GM13977 (cell line): ENCODE measurements at regions not wholly inside any gene's neighbourhood (a gene's known extent, or its start where the extent isn't known, plus 50 kb on each side); places are given as distances from the start of the nearest gene placed in this dataset.

Experiments
- DNase-seq: peaks from one replicate; pipeline ENCODE4 v3.0.0; 2012; ENCODE audit warnings: low spot score
- in situ Hi-C: fragments of 300-500 bp; cut with MboI; formaldehyde crosslinking; loops from one replicate; pipeline ENCODE4 v1.12.0; 2022; ENCODE audit warnings: low sequenced_read_pairs, low pct_unique_long_range_greater_than_20kb, mixed read lengths, inconsistent platforms; ENCODE audit not compliant: unreplicated experiment
- TF ChIP-seq, protein P1 (sequence below): IDR thresholded peaks from 2 replicates; pipeline ENCODE4 v1.5.1; 2012; ENCODE audit warnings: mild to moderate bottlenecking, control low read depth; ENCODE audit not compliant: insufficient read depth; ENCODE audit errors: extremely low read depth, missing control alignments

DNA sequence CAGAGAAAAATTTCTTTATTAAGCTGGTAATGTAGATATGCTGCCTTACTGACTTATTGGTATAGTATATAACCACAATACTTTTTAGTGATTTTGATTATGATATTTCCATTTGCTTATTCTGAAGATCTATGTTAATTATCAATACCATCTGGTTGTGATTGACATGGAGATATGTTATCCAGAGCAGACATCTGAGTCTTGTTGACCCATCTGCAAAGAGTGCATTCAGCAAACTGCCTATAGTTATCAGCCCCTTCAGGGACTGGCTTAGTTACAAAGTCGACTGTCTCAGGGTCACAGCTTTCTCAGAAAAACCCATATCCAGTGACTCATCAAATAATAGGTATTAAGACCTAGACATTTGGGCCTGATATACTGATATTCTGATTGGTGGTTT, 475.7 kb downstream of the DSC3 start:
- in situ Hi-C loops: no loop called here
- TF ChIP-seq, protein P1, sequence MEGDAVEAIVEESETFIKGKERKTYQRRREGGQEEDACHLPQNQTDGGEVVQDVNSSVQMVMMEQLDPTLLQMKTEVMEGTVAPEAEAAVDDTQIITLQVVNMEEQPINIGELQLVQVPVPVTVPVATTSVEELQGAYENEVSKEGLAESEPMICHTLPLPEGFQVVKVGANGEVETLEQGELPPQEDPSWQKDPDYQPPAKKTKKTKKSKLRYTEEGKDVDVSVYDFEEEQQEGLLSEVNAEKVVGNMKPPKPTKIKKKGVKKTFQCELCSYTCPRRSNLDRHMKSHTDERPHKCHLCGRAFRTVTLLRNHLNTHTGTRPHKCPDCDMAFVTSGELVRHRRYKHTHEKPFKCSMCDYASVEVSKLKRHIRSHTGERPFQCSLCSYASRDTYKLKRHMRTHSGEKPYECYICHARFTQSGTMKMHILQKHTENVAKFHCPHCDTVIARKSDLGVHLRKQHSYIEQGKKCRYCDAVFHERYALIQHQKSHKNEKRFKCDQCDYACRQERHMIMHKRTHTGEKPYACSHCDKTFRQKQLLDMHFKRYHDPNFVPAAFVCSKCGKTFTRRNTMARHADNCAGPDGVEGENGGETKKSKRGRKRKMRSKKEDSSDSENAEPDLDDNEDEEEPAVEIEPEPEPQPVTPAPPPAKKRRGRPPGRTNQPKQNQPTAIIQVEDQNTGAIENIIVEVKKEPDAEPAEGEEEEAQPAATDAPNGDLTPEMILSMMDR: no peak
- no peak for DNase-seq

DNA sequence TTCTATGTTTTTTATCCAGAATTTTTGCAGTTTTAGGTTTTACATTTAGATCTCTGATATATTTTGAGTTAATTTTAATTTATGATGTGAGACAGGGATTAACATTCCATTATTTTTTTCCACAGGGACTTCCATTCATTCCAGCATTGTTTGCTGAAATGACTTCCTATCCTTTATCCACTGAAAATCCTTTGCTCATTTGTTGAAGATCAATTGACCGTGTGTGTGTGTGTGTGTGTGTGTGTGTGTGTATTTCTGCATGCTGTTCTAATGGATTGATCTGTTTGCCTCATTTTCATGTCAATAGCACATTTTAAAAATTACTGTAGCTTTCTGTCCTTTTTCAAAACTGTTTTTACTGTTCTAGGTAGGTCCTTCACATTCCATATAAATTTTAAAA, 480.3 kb downstream of the DSC3 start:
- in situ Hi-C loops: no loop called here
- TF ChIP-seq, protein P1: no peak
- DNase-seq: no peak

DNA sequence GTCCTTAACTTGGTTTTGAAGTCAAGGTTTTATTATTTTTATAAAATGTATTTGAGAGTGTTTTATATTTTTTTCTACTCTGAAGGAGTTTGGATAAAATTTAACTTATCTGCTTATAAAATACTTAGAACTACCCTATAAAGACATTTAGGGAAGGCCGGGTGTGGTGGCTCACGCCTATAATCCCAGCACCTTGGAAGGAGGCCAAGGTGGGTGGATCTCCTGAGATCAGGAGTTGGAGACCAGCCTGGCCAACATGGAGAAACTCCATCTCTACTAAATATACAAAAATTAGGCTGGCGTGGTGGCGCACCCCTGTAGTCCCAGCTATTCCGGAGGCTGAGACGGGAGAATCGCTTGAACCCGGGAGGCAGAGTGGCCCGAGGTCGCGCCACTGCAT, 486.4 kb downstream of the DSC3 start:
- TF ChIP-seq, protein P1: no peak
- in situ Hi-C loops: no loop called here
- no peak for DNase-seq

DNA sequence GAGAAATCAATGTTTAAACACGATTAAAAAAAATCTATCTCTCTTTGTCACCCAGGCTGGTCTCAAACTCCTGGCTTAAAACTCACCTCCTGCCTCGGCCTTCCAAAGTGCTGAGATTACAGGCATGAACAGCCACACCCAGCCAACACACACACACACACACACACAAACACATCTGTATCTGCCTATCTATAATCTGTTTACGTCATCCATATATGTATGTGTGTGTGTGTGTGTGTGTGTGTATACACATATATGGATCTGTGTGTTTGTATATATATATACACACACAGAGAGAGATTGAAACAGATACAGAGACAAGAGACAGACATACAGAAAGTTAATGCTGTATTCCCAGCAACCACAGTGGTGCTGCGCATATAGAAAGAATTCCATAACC, 497.1 kb downstream of the DSC3 start:
- TF ChIP-seq, protein P1: no peak
- no peak for DNase-seq
- in situ Hi-C loops: no loop called here

DNA sequence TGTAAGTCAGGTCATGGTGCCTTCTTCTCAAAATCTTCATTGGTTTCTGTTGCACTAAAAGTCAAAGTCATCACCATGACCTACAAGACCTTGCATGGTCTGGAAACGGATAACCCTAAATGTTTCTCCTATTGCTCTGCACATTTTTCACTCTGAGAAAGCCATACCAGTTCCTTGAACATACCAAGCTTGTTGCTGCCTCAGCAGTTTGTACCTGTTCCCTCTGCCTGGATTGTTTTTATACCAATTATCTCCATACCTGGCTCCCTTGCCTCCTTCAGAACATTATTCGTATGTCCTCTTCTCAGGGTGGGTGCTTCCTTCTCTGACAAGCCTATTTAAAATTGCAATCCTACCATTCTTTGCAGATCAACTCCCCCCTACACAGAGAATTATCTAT, 498.4 kb downstream of the DSC3 start:
- in situ Hi-C loops: no loop called here
- TF ChIP-seq, protein P1: no peak
- no peak for DNase-seq

DNA sequence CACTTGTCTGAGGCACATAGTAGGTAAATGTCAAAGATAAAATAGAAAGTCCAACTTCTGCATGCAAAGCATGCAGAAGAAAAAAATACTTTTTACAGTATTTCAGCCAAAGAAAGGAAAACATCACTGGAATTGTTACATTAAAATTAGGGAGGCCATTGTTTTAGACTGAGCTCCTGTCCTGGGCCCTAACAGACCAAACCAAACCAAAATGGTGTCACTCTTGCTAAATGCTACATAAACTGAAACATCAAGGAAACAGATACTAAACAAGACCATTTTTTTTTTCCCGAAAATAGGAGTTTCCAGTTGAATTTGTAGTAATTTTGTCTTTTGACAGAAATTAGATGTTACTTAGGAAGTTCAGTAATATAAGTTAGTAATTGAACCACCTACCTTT, 508.8 kb downstream of the DSC3 start:
- no peak for DNase-seq
- in situ Hi-C loops: no loop called here
- TF ChIP-seq, protein P1: no peak

DNA sequence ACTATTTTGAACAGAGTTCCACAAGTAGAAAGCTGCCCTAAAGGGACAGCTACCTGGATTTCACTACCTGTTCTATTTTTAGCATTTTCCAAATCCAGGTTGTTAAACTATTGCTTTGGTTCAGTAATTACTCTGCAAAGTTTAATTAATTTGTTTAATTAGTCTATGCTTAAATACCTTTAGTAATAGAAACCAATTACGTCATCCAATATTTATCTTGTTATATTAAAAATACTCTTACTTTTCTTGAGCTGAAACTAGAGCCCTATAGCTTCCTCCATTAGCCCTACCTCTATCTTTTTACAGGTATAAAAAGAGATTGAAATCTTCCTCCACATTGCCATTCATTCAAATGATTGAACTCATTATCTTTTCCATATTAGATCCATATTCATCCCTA, 514.6 kb downstream of the DSC3 start:
- in situ Hi-C loops: no loop called here
- DNase-seq: no peak
- TF ChIP-seq, protein P1: no peak
